ENCODE measurements at regions not wholly inside any gene's neighbourhood (a gene's known extent, or its start where the extent isn't known, plus 50 kb on each side); places are given as distances from the start of the nearest gene placed in this dataset.

GRCh38 chr9:89813482-89813881 lies 208.7 kb downstream of the GADD45G start:
- DNase-seq: no peak

- no peak for DNase-seq
These were observed 209.7 kb downstream of the GADD45G start for GRCh38 chr9:89814340-89815040.

- no peak for DNase-seq
These were observed 210.5 kb downstream of the GADD45G start for GRCh38 chr9:89815061-89815902.

DNA sequence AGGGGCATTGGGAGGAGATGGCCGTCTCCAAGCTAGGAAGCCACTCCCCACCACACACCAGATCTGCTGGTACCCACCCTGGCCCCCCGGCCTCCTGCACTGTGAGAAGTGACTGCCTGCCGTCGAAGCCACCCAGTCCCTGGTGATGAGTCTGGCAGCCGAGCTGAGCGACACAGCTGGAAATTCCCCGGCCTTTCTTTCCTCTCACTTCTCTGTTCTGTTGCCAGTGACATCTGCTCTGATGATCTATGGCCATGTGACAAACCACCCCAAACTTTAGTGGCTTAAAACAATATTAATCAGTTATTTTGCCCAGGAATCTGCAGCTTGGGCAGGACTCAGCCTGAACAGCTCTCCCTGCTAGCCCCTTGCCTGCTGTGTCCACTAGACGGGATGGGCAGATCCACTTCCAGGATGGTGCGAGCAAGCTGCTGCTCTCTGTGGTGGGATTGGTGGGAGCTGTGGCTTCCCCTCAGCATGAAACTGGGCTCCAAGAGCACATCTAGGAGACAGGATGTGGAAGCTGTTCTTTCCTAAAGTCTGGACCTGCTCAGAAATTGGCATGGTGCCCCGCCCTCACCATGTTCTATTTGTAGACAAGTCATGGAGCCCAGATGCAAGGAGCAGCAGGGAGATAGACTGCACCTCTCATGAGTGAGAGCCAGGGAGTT lies 211.2 kb downstream of the GADD45G start:
- no peak for DNase-seq

GRCh38 chr9:89817151-89817950 lies 212.5 kb downstream of the GADD45G start:
- no peak for DNase-seq

GRCh38 chr9:89820337-89820736 lies 215.5 kb downstream of the GADD45G start:
- no peak for DNase-seq

DNA sequence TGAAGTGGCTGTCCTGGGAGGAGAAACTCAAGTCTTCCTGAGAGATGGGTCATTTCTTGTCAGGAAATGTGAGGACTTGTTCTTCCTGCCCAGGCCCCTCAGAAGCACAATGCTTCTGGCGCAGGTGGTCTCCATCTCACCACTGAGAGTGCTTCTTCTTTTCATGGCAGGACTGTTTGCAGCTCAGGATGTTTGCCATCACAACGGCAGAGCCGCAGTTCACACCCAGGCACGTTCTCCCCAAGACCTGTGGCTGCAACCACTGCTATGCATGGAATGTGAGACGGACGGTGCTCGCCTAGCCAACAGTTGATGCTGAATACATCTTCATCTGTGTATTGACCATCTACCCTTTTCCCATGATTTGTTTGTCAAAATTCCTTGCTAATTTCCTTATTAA lies 216.3 kb downstream of the GADD45G start:
- DNase-seq: no peak

GRCh38 chr9:89822996-89823395 lies 218.2 kb downstream of the GADD45G start:
- no peak for DNase-seq

GRCh38 chr9:89825669-89826068 lies 220.9 kb downstream of the GADD45G start:
- no peak for DNase-seq

DNA sequence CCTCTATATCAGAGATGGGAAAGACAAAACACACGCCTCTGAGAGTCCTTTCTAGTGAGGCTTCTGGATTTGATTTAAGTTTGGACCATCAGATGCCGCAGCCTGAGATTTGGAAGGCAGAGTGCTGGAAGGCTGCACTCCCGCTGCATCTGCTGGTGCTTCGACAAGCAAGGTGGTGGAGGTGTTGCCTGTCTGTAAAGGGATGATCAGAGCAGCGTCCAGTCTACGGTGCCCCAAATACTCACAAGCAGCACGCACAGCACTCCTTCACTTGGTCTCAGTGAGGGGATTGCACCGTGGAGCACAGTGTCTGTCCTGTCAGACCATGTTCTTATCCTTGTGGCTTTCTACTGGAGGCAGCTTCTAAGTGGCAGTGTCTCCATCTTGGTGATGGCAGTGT lies 221.4 kb downstream of the GADD45G start:
- no peak for DNase-seq

DNA sequence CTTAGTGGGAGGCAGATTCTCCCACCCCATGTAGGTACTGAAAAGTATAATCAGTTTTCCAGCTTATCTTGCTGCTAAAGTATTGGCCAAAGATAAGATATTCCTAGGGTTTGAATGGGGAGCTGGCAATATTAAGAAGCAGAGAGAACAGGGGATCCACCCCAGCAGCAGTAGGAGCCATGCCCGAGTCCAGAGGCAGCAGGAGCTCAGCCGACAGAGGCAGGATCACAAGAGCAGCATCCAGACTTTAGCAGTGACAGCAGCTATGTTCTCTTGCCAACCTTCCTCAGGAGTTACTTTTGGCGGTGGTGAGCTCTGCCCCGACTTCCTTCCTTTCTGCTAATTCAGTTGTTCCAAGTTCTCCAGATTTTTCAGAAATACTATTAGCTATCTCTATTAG lies 224.5 kb downstream of the GADD45G start:
- DNase-seq: no peak

DNA sequence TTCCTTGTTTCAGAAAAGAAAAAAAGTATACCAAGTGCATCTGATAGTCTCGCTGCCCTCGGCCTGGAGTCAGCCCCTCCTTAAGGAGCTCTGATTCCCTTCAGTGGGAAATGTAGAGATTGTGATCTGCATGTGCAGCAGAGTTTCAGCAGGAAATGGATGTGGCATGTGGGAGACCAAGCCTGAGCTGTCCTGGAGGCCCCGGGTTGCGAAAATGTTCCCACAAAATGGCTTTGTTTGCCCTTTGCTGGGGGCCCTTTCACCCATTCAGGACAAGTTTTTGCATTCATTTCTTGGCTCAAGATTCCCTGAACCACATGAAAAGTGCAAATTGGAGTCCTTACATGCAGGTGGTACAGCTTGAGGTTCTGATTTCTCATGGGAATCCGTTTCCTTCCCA lies 230.9 kb downstream of the GADD45G start:
- DNase-seq: no peak

DNA sequence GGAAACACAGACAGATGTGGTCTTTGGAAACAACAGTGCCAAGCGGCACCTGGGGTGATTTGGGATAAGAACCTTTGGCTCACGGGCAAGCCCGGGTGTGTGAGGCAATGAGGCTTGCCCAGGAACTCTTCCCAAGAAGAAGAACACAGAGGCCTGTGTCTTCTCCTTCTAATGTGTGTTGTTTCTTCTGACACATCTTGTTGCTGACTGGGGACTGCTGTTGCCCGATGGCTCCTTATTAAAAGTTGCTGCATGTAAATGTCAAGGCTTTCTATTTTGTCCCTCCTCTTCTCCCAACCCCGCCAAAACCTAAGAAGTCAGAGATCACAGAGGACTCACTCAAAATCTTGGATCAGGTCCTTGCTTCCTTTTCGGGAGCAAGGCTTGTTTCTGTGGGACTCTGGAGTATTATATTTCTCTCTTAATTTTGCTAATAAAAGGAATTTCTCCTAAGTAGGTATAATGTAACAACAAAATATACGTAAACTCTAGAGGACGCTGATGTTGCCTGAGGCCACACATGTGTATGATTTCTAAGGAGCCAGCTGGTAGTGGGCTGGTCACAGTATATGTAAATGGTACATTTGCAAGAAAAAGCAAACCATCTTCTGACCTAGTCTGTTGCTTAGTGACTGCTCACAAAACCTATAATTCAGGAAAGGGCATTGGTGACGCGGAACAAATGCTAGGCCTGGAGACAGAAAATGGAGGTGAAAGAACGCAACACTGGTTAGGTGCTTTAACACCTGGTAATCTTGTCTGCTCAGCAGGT lies 232.5 kb downstream of the GADD45G start:
- DNase-seq: no peak

DNA sequence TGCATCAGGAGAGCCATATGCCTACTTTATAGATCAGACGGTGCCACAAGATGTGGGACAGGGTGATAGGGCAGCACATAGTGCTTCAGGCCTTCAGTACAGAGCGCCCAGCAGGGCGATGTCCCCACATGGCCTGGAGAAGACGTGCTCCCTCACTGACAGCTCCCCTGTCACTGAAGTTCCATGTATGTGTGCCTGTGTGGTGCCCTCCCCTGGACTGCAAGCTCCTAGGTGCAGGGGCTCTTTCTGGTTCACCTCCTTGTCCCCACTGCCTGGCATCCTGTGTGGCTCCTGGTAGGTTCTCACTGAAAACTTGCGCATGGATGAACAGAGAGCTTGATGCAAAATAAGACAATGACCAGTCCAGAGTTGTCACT lies 233.1 kb downstream of the GADD45G start:
- no peak for DNase-seq

DNA sequence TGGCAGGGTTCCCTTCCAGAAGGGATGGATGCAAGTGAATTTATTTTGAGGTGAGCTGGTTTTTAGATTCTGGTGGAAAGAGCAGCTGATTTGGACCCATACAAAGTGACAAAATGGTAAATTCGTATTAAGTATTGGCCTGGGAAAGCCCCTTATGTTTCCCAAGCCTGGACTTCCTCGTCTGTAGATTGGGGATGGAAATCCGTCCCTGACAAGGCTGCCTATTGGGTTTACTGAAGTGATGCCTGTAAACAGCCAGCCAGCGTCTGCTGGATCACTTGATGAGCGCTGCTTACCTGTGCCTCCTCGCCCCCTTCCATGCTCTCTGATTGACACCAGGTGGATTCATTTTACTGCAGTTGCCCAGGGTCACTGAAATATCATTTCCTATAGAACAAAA lies 233.8 kb downstream of the GADD45G start:
- no peak for DNase-seq

GRCh38 chr9:89839449-89839848 lies 234.6 kb downstream of the GADD45G start:
- DNase-seq: no peak

DNA sequence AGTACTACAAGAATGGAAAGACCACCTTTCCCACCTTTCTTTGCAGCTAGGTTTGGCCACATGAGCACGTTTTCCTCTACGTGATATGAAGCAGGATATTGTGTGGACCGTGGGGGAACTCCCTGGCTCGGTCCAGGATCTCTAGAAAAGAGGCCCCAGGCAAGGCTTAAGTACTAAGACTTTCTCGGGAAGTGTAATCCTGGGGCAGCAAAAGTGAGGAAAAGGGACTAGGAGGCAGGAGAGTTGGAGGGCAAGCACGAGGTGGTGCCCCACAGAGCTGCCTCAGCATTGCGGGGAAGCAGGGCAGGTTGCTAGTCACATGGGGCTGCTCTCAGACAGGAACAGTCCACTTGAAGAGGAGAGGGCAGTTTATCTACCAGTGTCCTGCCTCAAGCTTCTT lies 235.1 kb downstream of the GADD45G start:
- DNase-seq: no peak

GRCh38 chr9:89841456-89841855 lies 236.6 kb downstream of the GADD45G start:
- no peak for DNase-seq

DNA sequence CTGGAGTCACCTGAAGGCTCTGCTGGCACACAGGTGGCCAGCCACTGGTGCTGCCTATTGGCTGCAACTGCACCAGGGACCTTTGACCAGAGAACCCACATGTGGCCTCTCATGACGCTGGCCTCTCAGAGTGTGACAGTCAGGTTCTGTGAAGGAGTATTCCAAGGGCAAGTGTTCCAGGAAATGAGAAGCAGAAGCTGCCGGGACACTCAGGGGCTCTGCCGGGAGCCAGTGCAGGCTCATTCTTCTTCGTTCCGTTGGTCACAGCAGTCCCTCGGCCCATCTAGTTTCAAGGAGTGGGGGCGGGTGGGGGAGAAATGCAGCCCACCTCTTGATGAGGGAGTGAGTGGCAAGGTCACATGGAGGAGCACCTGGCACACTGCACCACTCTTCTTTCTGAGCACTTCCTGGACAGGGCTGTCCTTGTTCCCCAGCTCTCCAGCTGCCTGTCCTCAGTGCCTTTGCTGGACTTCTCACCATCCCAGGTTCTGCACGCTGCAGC lies 237.5 kb downstream of the GADD45G start:
- no peak for DNase-seq

GRCh38 chr9:89843074-89843473 lies 238.3 kb downstream of the GADD45G start:
- DNase-seq: no peak

DNA sequence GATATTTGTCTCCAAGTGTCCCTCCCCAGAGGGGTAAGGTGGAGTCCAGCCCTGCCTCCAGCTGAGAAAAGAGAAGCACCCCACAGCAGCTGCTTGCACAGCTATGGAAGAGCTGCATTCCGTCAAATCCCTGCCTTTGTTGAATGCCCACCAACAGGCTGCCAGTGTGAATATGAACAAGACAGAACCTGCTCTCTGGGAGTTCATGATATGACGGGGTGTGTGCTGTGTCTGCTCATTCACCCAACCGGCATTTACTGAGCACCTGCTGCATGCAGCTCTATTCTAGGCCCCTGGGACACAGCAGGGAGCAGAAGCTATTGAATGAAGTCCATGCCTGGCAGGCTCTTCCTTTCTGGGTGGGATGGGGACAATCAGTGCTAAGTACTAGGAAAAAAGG lies 238.8 kb downstream of the GADD45G start:
- no peak for DNase-seq

DNA sequence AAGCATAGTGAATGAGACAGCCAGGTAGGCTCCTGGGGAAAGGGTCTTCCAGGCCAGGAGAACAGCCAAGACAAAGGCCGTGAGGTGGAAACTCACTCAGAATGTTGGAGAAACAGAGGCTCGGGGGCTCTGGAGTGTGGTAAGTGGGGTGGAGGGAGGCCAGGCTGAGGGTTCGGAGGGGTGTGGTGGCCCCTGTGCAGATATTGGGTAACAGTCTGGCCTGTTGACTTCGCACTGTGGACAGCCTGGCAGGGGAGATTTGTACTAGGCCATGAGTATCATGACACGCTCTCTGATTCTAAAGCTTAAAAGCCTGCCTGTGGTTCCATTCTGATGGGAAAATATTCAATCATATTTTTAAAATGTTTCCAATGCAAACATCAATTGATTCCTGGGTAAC lies 239.3 kb downstream of the GADD45G start:
- DNase-seq: no peak
